ENCODE measurements at regions not wholly inside any gene's neighbourhood (a gene's known extent, or its start where the extent isn't known, plus 50 kb on each side); places are given as distances from the start of the nearest gene placed in this dataset.

GRCh38 chr6:9422138-9422537 lies 986.8 kb upstream of the SLC35B3 start:
- TF ChIP-seq CTCF (IDR thresholded peaks at IDR 0.05; ENCODE audit: poor library complexity, severe bottlenecking): no peak
- ATAC-seq (ENCODE audit: low read depth): no peak

GRCh38 chr6:9420316-9421015 lies 985.1 kb upstream of the SLC35B3 start:
- no peak for TF ChIP-seq CTCF (IDR thresholded peaks at IDR 0.05; ENCODE audit: poor library complexity, severe bottlenecking)
- DNase-seq (ENCODE audit: low spot score) (no peak), ATAC-seq (ENCODE audit: low read depth) (no peak)
- H3K27me3 ChIP-seq (ENCODE audit: insufficient read depth, poor library complexity, severe bottlenecking): no peaks in the 10 kb centered on the region
- no peak overlapping the region for H3K27ac ChIP-seq (ENCODE audit: poor library complexity, severe bottlenecking)
- H3K9me3 ChIP-seq (ENCODE audit: severe bottlenecking): no peaks in the 10 kb centered on the region
- H3K4me3 ChIP-seq (ENCODE audit: severe bottlenecking): no peak overlapping the region
- H3K36me3 ChIP-seq (ENCODE audit: low read depth): no peaks in the 10 kb centered on the region
- no peaks in the 10 kb centered on the region for H3K4me1 ChIP-seq (ENCODE audit: insufficient read depth, poor library complexity, severe bottlenecking)

More at GRCh38 chr6:9422138-9422537, 986.8 kb upstream of the SLC35B3 start:
- Histone ChIP-seq H3K27ac (ENCODE audit: poor library complexity, severe bottlenecking) (no peak overlapping the region), H3K4me3 (ENCODE audit: severe bottlenecking) (no peak overlapping the region), H3K36me3 (ENCODE audit: low read depth) (no peaks in the 10 kb centered on the region), H3K27me3 (ENCODE audit: insufficient read depth, poor library complexity, severe bottlenecking) (no peaks in the 10 kb centered on the region), H3K9me3 (ENCODE audit: severe bottlenecking) (no peaks in the 10 kb centered on the region), H3K4me1 (ENCODE audit: insufficient read depth, poor library complexity, severe bottlenecking) (no peaks in the 10 kb centered on the region)
- no peak for DNase-seq (ENCODE audit: low spot score)

- Histone ChIP-seq H3K27ac (ENCODE audit: poor library complexity, severe bottlenecking) (no peak overlapping the region), H3K27me3 (ENCODE audit: insufficient read depth, poor library complexity, severe bottlenecking) (no peaks in the 10 kb centered on the region), H3K36me3 (ENCODE audit: low read depth) (no peaks in the 10 kb centered on the region), H3K4me3 (ENCODE audit: severe bottlenecking) (no peak overlapping the region), H3K9me3 (ENCODE audit: severe bottlenecking) (no peaks in the 10 kb centered on the region), H3K4me1 (ENCODE audit: insufficient read depth, poor library complexity, severe bottlenecking) (no peaks in the 10 kb centered on the region)
- DNase-seq (ENCODE audit: low spot score) (no peak), ATAC-seq (ENCODE audit: low read depth) (no peak)
- no peak for TF ChIP-seq CTCF (IDR thresholded peaks at IDR 0.05; ENCODE audit: poor library complexity, severe bottlenecking)
Measured at GRCh38 chr6:9417400-9417799, 982.1 kb upstream of the SLC35B3 start.

- H3K27ac ChIP-seq (ENCODE audit: poor library complexity, severe bottlenecking): no peak overlapping the region
- no peaks in the 10 kb centered on the region for H3K9me3 ChIP-seq (ENCODE audit: severe bottlenecking)
- ATAC-seq (ENCODE audit: low read depth): peak; percentile 71
- H3K27me3 ChIP-seq (ENCODE audit: insufficient read depth, poor library complexity, severe bottlenecking): no peaks in the 10 kb centered on the region
- peak; percentile 68 for TF ChIP-seq CTCF (IDR thresholded peaks at IDR 0.05; ENCODE audit: poor library complexity, severe bottlenecking)
- no peaks in the 10 kb centered on the region for H3K36me3 ChIP-seq (ENCODE audit: low read depth)
- no peaks in the 10 kb centered on the region for H3K4me1 ChIP-seq (ENCODE audit: insufficient read depth, poor library complexity, severe bottlenecking)
- DNase-seq (ENCODE audit: low spot score): no peak
- H3K4me3 ChIP-seq (ENCODE audit: severe bottlenecking): no peak overlapping the region
Measured at GRCh38 chr6:9412951-9413559, 977.7 kb upstream of the SLC35B3 start.

GRCh38 chr6:9409126-9409525 lies 973.8 kb upstream of the SLC35B3 start:
- TF ChIP-seq CTCF (IDR thresholded peaks at IDR 0.05; ENCODE audit: poor library complexity, severe bottlenecking): no peak
- ATAC-seq (ENCODE audit: low read depth): no peak
- Histone ChIP-seq H3K4me1 (ENCODE audit: insufficient read depth, poor library complexity, severe bottlenecking) (peaks cover 16% of the 10 kb centered on the region), H3K36me3 (ENCODE audit: low read depth) (no peaks in the 10 kb centered on the region), H3K4me3 (ENCODE audit: severe bottlenecking) (no peak overlapping the region), H3K27me3 (ENCODE audit: insufficient read depth, poor library complexity, severe bottlenecking) (no peaks in the 10 kb centered on the region), H3K9me3 (ENCODE audit: severe bottlenecking) (no peaks in the 10 kb centered on the region), H3K27ac (ENCODE audit: poor library complexity, severe bottlenecking) (no peak overlapping the region)
- DNase-seq (ENCODE audit: low spot score): no peak
